Fibroblast of skin of back (primary cell): ENCODE measurements at regions not wholly inside any gene's neighbourhood (a gene's known extent, or its start where the extent isn't known, plus 50 kb on each side); places are given as distances from the start of the nearest gene placed in this dataset.
A peak's percentile ranks its signal among the peaks of the same experiment; 100 is the strongest.

Experiments used
- DNase-seq: peaks from one replicate; pipeline ENCODE4 v3.0.0-alpha.2; 2013

- no peak for DNase-seq
Observed at GRCh38 chr4:98758182-98758581, 99.8 kb upstream of the TSPAN5 start.

DNA sequence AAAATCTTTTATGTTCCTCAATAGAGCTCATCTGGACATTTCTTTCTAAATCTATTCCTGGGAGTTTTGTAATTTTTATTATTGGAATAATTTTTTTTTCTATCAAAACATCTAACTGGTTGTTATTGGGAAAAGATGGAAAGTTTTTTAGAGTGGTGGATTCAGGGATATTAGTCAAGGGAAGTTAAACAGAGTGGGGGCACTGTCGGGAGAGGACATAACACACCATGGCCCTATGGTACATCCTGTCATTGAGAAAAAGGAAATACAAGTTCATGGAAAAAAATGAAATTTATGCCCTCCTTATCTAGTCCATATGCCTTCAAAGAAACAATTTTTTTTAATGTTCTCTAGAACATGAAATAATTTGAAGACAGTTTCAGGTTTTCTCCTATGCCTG lies 96.3 kb upstream of the TSPAN5 start:
- no peak for DNase-seq

GRCh38 chr4:98749206-98749605 lies 90.8 kb upstream of the TSPAN5 start:
- DNase-seq: peak; percentile 7

GRCh38 chr4:98748609-98749008 lies 90.2 kb upstream of the TSPAN5 start:
- no peak for DNase-seq

DNA sequence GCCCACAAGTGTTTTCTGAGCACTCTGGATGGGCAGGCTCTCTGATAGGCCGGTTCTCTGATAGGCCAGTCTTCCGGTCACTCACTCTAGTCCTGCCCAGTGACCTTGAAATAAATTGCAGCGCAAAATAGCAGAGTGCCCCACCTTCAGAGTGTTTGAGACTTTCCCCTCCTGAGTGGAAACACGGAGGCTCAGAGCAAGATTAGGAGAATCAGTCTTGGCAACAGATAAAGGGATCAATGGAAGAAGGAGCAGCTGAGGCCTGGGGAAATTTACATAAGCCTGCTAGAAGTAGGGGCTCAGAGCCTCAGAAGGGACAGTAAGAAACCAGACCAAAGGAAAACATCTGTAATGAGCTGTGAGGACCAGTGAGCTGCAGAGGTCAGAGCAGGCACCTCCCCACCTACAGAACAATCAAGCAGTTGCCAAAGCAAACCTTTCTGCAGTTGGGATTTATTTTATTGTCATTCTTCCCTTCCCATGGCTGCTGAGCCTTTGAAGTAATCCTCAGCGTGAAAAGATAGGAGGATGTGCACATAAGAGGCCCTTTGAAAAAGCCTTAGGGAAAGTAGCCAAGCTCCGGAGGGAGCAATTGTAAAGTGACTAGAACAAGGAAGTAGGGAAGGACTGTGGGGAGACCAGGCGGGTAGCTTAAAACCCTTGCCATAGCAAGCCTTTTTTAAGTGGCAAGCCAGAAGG lies 89.1 kb upstream of the TSPAN5 start:
- no peak for DNase-seq

DNA sequence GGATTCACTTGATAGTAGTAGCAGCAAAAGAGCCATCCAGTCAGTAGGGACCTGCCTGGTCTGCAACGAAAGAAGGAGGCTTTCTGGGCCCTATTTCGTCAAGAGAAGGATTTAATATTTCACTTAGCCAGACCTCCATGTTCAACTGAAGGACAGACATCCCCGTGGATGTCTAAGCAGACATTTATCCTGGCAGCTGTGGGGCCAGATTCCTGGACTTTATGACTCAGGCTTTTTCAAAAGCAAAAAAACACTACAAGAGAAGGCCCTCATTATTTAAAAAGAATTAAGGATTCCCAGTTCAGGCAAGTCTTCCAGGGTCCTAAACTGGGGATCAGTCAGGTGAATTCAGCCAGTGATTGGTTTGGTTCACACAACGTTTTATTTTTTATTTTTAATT lies 88.5 kb upstream of the TSPAN5 start:
- DNase-seq: no peak

GRCh38 chr4:98746530-98746929 lies 88.1 kb upstream of the TSPAN5 start:
- peak; percentile 5 for DNase-seq

DNA sequence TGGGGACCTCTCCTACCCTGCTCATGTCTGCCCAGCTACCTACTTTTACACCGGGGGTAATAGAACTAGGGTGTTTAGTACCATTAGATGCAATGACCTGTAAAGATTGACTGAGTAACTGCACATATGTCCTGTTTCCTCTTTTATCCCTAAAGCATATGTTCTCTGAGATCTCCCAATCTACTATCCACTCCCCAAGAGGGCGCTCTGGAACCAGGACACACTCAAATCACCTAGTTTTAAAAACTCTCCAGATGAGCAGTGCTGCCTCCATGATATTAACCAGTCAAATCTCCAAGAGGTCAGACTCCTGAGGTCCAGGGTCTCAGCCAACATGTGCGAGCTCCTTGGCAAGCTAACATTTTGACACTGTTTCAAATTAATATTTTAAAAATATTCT lies 87.0 kb upstream of the TSPAN5 start:
- peak; percentile 6 for DNase-seq

DNA sequence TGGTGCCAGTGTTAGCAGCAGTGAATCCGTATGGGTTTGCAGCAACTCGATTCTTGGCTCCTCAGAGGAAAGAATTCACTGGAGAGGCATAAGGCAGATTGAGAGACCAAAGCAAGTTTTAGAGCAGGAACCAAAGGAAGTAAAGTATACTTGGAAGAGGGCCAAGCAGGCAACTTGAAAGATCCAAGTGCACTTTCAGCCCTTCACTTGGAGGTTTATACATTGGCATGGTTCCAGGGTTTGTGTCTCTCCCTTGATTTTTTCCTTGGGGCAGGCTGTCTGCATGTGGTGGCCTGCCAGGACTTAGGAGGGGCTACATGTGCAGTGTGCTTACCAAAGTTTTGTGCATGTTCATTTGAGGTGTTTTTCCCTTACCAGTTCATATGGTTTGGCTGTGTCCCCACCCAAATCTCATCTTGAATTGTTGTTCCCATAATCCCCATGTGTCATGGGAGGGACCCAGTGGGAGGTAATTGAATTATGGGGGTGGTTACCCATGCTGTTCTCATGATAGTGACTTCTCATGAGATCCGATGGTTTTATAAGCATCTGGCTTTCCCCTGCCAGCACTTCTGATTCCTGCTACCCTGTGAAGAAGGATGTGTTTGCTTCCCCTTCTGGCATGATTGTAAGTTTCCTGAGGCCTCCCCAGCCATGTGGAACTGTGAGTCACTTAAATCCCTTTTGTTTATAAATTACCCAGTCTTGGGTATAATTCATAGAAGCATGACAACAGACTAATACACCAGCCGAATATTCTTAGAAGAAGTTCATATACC lies 86.2 kb upstream of the TSPAN5 start:
- DNase-seq: no peak

GRCh38 chr4:98741952-98742351 lies 83.5 kb upstream of the TSPAN5 start:
- no peak for DNase-seq

DNA sequence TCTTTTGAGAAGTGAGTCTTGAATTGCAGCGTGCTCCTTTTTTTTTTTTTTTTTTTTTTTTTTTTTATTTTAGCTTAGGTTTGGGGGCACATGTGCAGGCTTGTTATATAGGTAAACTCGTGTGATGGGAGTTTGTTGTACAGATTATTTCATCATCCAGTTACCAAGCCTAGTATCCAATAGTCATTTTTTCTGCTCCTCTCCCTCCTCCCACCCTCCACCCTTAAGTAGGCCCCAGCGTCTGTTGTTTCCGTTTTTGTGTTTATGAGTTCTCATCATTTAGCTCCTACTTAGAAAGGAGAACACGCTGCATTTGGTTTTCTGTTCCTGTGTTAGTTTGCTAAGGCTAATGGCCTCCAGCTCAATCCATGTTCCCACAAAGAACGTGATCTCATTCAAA lies 81.3 kb upstream of the TSPAN5 start:
- no peak for DNase-seq

DNA sequence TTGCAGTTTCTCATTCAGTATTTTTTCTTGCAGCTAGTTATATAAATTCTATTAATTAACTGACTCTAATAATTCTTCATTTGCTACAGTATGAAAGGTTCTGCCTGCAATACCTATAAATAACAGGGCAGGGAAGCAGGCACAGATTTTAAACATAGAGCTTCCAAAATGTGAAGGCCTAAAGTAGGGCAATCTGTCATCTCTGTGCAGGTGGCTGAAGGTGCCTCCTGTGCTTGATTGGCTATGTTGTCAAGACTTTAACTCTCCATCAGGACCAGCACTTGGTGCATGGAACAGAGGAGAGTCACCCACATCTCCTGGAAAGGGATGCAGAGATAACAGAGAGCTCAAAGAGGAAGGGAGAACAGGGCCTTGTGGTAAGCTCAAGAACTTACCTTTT lies 75.2 kb upstream of the TSPAN5 start:
- DNase-seq: no peak

GRCh38 chr4:98728871-98729270 lies 70.5 kb upstream of the TSPAN5 start:
- no peak for DNase-seq

DNA sequence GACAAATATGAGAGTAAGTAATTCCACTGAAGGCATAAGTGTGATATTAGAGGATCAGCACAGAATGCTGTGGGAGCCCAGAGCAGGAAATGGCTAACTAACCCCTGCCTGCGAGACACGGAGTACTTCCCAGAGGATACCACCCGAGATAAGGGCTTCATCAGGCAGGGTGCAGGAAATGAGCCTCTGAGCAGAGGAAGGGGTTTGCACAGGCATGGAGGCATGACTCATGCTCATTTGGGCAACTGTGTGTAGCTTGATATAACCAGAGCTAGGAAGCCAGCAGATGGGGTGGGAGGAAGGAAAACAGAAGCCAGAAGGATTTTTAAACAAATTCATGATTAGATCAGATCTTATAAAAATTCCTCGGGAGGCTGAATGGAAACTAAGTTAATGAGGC lies 70.0 kb upstream of the TSPAN5 start:
- peak; percentile 65 for DNase-seq

GRCh38 chr4:98722000-98722399 lies 63.6 kb upstream of the TSPAN5 start:
- DNase-seq: no peak

GRCh38 chr4:98720871-98721480 lies 62.6 kb upstream of the TSPAN5 start:
- peak; percentile 68 for DNase-seq

DNA sequence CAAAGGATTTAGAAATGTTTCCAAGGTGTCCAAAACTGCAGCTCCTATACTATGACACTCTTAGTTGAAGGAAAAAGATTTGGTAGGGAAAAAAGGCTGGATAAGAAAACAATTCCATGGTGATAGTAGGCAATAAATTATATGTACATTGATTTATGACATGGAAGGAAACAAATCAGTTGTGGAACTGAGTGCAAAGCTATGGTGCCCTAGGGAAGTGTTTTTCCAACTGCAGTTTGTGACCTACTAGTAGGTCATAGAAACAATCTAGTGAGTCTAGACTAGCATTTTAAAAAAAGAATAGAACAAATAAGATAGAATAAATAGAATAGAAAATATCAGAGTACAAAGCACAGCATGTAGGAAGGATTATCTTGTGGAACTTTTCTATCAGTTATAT lies 58.4 kb upstream of the TSPAN5 start:
- DNase-seq: no peak

GRCh38 chr4:98712607-98713006 lies 54.2 kb upstream of the TSPAN5 start:
- DNase-seq: no peak

DNA sequence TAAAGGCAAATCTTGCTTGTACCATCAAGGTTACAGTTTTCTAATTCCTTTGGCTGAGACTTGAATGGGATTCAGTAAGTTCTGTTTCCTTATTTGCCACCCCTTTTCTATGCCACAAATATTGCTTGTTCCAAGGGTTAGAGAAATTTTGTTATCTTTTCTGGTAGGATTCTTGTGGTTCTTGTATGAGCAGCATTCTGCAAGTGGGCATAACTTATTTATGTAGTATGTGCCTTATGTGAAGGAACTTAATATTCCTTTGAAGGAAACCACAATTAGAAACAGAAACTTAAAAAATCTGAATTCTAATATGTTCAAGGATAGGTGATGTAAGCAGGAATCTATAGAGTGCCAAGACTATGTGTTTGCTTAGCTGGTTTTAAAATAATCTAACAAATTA lies 53.1 kb upstream of the TSPAN5 start:
- DNase-seq: peak; percentile 30

- DNase-seq: peak; percentile 76
Observed at GRCh38 chr4:98710831-98711230, 52.4 kb upstream of the TSPAN5 start.
